B cell (primary cell): ENCODE measurements at regions not wholly inside any gene's neighbourhood (a gene's known extent, or its start where the extent isn't known, plus 50 kb on each side); places are given as distances from the start of the nearest gene placed in this dataset.
"Not testable (repeated sequence)": the region's sequence is repeated elsewhere in the genome, so short reads cannot be mapped to it uniquely, and the experiment has no call there.

ENCODE experiments used
- ATAC-seq: fragments of 200-7000 bp; cut with Tn5 transposase; one replicate; pipeline ENCODE4 v1.10.0; 2021; ENCODE audit warnings: low read depth, mild to moderate bottlenecking, moderate number of reproducible peaks, moderate library complexity
- CTCF ChIA-PET: fragments of 350-600 bp; sonication (Branson Sonifier 250); formaldehyde crosslinking; loops from one replicate; lab custom pipeline; 2021; ENCODE audit warnings: antibody characterized with exemption, inconsistent platforms; lab: Charles Lee
- POLR2A ChIA-PET: fragments of 350-600 bp; sonication (Branson Sonifier 250); formaldehyde crosslinking; loops from one replicate; lab custom pipeline; 2021; ENCODE audit warnings: antibody characterized with exemption; lab: Charles Lee
- DNase-seq: peaks from one replicate; pipeline ENCODE4 v3.0.0; 2013
- H2AFZ ChIP-seq: 2 replicates; pipeline ENCODE4 v1.6.1; 2012; ENCODE audit warnings: mild to moderate bottlenecking, low read depth, low read length; ENCODE audit not compliant: insufficient read depth, poor library complexity, severe bottlenecking
- H3K27ac ChIP-seq, 2 donors: 1 replicate in 1 of 2; 2 replicates in 1 of 2; pipeline ENCODE4 v1.5.1; 2012 to 2013; ENCODE audit warnings: low read length in 2 of 2, mild to moderate bottlenecking in 2 of 2, moderate library complexity in 1 of 2
- H3K27me3 ChIP-seq, 4 experiments: fragments of 200-600 bp in 1 of 4; sonication (generic) in 1 of 4; replicated peaks in 1 of 4; 1 replicate in 2 of 4; 2 replicates in 2 of 4; pipeline versions ENCODE4 v1.6.1 to v1.7.0; 2013 to 2016; ENCODE audit warnings: low read length in 3 of 4, mild to moderate bottlenecking in 2 of 4, mixed read lengths in 1 of 4, moderate library complexity in 1 of 4; ENCODE audit not compliant: insufficient read depth in 4 of 4, control insufficient read depth in 3 of 4; ENCODE audit errors: control extremely low read depth in 1 of 4
- H3K36me3 ChIP-seq, 2 experiments: replicated peaks in 1 of 2; 1 replicate in 1 of 2; 2 replicates in 1 of 2; pipeline versions ENCODE4 v1.6.1 to v1.7.1; 2013; ENCODE audit warnings: low read length in 1 of 2; ENCODE audit not compliant: insufficient read depth in 2 of 2, control insufficient read depth in 1 of 2; ENCODE audit errors: control extremely low read depth in 1 of 2, extremely low read depth in 1 of 2
- H3K4me1 ChIP-seq, 2 donors: fragments of 200-600 bp in 1 of 2; sonication (generic) in 1 of 2; 1 replicate in 1 of 2; 2 replicates in 1 of 2; pipeline versions ENCODE4 v1.5.1 to v1.6.1; 2013 to 2017; ENCODE audit warnings: low read length in 2 of 2; ENCODE audit not compliant: control insufficient read depth in 2 of 2, insufficient read depth in 2 of 2
- H3K4me2 ChIP-seq: replicated peaks from 2 replicates; pipeline ENCODE3; 2012; ENCODE audit warnings: mild to moderate bottlenecking, low read depth, low read length; ENCODE audit not compliant: poor library complexity, severe bottlenecking
- H3K4me3 ChIP-seq, 5 experiments: fragments of 200-600 bp in 1 of 5; sonication (generic) in 1 of 5; 1 replicate in 3 of 5; 2 replicates in 2 of 5; pipeline versions ENCODE4 v1.5.1 to v1.7.0; 2011 to 2016; ENCODE audit warnings: low read length in 4 of 5, mild to moderate bottlenecking in 4 of 5, low read depth in 2 of 5, control low read depth in 1 of 5, moderate library complexity in 1 of 5; ENCODE audit not compliant: insufficient read depth in 1 of 5; ENCODE audit errors: control extremely low read depth in 1 of 5, extremely low read depth in 1 of 5
- H3K79me2 ChIP-seq: fragments of 200-600 bp; sonication (generic); one replicate; pipeline ENCODE4 v1.6.0; 2016; ENCODE audit warnings: low read length; ENCODE audit not compliant: control insufficient read depth, insufficient read depth
- H3K9ac ChIP-seq: fragments of 200-600 bp; sonication (generic); 2 replicates; pipeline ENCODE4 v1.6.1; 2017; ENCODE audit warnings: mild to moderate bottlenecking, low read length, moderate library complexity
- H3K9me3 ChIP-seq, 3 donors: one replicate each; pipeline versions ENCODE4 v1.6.1 to v1.7.1; 2013; ENCODE audit warnings: low read length in 2 of 3; ENCODE audit not compliant: control insufficient read depth in 2 of 3, insufficient read depth in 1 of 3; ENCODE audit errors: control extremely low read depth in 1 of 3
- H4K20me1 ChIP-seq: 2 replicates; pipeline ENCODE4 v1.6.0; 2012; ENCODE audit warnings: mild to moderate bottlenecking, low read length; ENCODE audit not compliant: insufficient read depth, control insufficient read depth, poor library complexity, severe bottlenecking
- H3K27ac Mint-ChIP-seq: one replicate; pipeline ENCODE4 v1.8.0; 2021; ENCODE audit warnings: mixed read lengths
- H3K27me3 Mint-ChIP-seq: one replicate; pipeline ENCODE4 v1.8.0; 2021; ENCODE audit warnings: mixed read lengths
- H3K4me1 Mint-ChIP-seq: one replicate; pipeline ENCODE4 v1.8.0; 2021; ENCODE audit warnings: mixed read lengths
- H3K4me3 Mint-ChIP-seq: one replicate; pipeline ENCODE4 v1.8.0; 2021; ENCODE audit warnings: mixed read lengths
- H3K9me3 Mint-ChIP-seq: one replicate; pipeline ENCODE4 v1.8.0; 2022; ENCODE audit warnings: mixed read lengths; ENCODE audit not compliant: insufficient read depth
- CTCF ChIP-seq: fragments of 200-600 bp; IDR thresholded peaks from one replicate; pipeline ENCODE4 v1.8.0; 2022; ENCODE audit warnings: antibody characterized with exemption, mild to moderate bottlenecking
- EZH2 ChIP-seq: IDR thresholded peaks from 2 replicates; pipeline ENCODE4 v1.6.1; 2012; ENCODE audit warnings: borderline replicate concordance, low read depth, mild to moderate bottlenecking, moderate library complexity, low read length; ENCODE audit not compliant: insufficient read depth, poor library complexity, severe bottlenecking
- WGBS: methylation state at CpG from one replicate; pipeline ENCODE4 v1.1.5; 2013; ENCODE audit warnings: missing lambda C conversion rate; ENCODE audit not compliant: insufficient coverage; 5-methylcytosine and 5-hydroxymethylcytosine counted together
- intact Hi-C: fragments of 100-400 bp; cut with micrococcal nuclease; formaldehyde crosslinking; loops from one replicate; pipeline ENCODE4 v1.10.0; 2022

GRCh38 chr4:13700021-13700857 lies 72.7 kb upstream of the BOD1L1 start:
- H3K27me3 ChIP-seq = no peaks in the 10 kb centered on the region

GRCh38 chr4:13700858-13701140 lies 73.3 kb upstream of the BOD1L1 start:
- DNase-seq, intact Hi-C loops, H3K9me3 ChIP-seq, H3K4me1 ChIP-seq, H2AFZ ChIP-seq, H3K4me3 Mint-ChIP-seq, H3K79me2 ChIP-seq, H3K27ac Mint-ChIP-seq, CTCF ChIA-PET, H3K9me3 Mint-ChIP-seq, H3K27me3 ChIP-seq, H3K4me2 ChIP-seq, ATAC-seq, H3K27ac ChIP-seq, H3K4me3 ChIP-seq, H3K36me3 ChIP-seq, H3K9ac ChIP-seq, H4K20me1 ChIP-seq, POLR2A ChIA-PET, H3K4me1 Mint-ChIP-seq: not testable (repeated sequence)
- no CpG with 5 or more reads among the region's 1 CpG for WGBS
- H3K27me3 Mint-ChIP-seq = peaks cover 21% of the 10 kb centered on the region

More at GRCh38 chr4:13700021-13700857, 72.7 kb upstream of the BOD1L1 start:
- DNase-seq (no peak), ATAC-seq (no peak)
- no peak overlapping the region for H3K4me2 ChIP-seq
- no peaks in the 10 kb centered on the region for H3K4me1 ChIP-seq
- TF ChIP-seq EZH2 (no peak), CTCF (no peak)
- no peak overlapping the region for H3K4me3 ChIP-seq
- 89% methylated on average over 5 of the region's 8 CpGs for WGBS
- H3K27ac Mint-ChIP-seq = no peak overlapping the region
- peaks cover 21% of the 10 kb centered on the region for H3K27me3 Mint-ChIP-seq
- H3K4me3 Mint-ChIP-seq = no peak overlapping the region
- no peak overlapping the region for H2AFZ ChIP-seq
- H3K79me2 ChIP-seq = no peaks in the 10 kb centered on the region
- no peaks in the 10 kb centered on the region for H3K9me3 ChIP-seq
- H3K36me3 ChIP-seq = no peaks in the 10 kb centered on the region
- POLR2A ChIA-PET = no interaction called here
- H4K20me1 ChIP-seq = no peaks in the 10 kb centered on the region
- H3K4me1 Mint-ChIP-seq = peaks cover 3% of the 10 kb centered on the region
- no peak overlapping the region for H3K9ac ChIP-seq
- CTCF ChIA-PET = no interaction called here
- intact Hi-C loops = no loop called here
- no peak overlapping the region for H3K27ac ChIP-seq
- no peaks in the 10 kb centered on the region for H3K9me3 Mint-ChIP-seq
